Calu3 (cell line): ENCODE measurements at regions not wholly inside any gene's neighbourhood (a gene's known extent, or its start where the extent isn't known, plus 50 kb on each side); places are given as distances from the start of the nearest gene placed in this dataset.
A peak's percentile ranks its signal among the peaks of the same experiment; 100 is the strongest.

ENCODE experiments used
- BruUV-seq: library from RNA; stranded (reverse); fragments of 400-500 nt; replicated peaks from 2 replicates; lab custom pipeline; 2021; lab: Mats Ljungman, UMichigan
- CTCF ChIA-PET: fragments of 300-600 bp; sonication (Branson Sonifier 250); formaldehyde crosslinking; loops from one replicate; lab custom pipeline; 2022; ENCODE audit warnings: antibody characterized with exemption; lab: Charles Lee
- DNase-seq: peaks from one replicate; pipeline ENCODE4 v3.0.0; 2022
- H3K27ac Mint-ChIP-seq: one replicate; pipeline ENCODE4 v1.8.0; 2022; ENCODE audit warnings: mixed read lengths; ENCODE audit not compliant: unreplicated experiment
- H3K27me3 Mint-ChIP-seq: one replicate; pipeline ENCODE4 v1.8.0; 2022; ENCODE audit warnings: mixed read lengths; ENCODE audit not compliant: unreplicated experiment
- H3K36me3 Mint-ChIP-seq: one replicate; pipeline ENCODE4 v1.8.0; 2022; ENCODE audit warnings: mild to moderate bottlenecking, moderate library complexity, mixed read lengths; ENCODE audit not compliant: insufficient read depth, unreplicated experiment
- H3K4me1 Mint-ChIP-seq: one replicate; pipeline ENCODE4 v1.8.0; 2022; ENCODE audit warnings: mild to moderate bottlenecking, low read depth, mixed read lengths; ENCODE audit not compliant: unreplicated experiment
- H3K4me3 Mint-ChIP-seq: one replicate; pipeline ENCODE4 v1.8.0; 2022; ENCODE audit warnings: mild to moderate bottlenecking, low read depth, moderate library complexity, mixed read lengths; ENCODE audit not compliant: unreplicated experiment
- H3K9me3 Mint-ChIP-seq: one replicate; pipeline ENCODE4 v1.8.0; 2022; ENCODE audit warnings: low read depth, mixed read lengths; ENCODE audit not compliant: unreplicated experiment
- intact Hi-C: fragments of 100-400 bp; cut with micrococcal nuclease; formaldehyde crosslinking; loops from one replicate; pipeline ENCODE4 v1.10.0; 2022; ENCODE audit not compliant: unreplicated experiment
- TF ChIP-seq, protein P1 (sequence below): fragments of 200-600 bp; IDR thresholded peaks from one replicate; pipeline ENCODE4 v1.8.0; 2022; ENCODE audit warnings: antibody characterized with exemption; ENCODE audit not compliant: unreplicated experiment

DNA sequence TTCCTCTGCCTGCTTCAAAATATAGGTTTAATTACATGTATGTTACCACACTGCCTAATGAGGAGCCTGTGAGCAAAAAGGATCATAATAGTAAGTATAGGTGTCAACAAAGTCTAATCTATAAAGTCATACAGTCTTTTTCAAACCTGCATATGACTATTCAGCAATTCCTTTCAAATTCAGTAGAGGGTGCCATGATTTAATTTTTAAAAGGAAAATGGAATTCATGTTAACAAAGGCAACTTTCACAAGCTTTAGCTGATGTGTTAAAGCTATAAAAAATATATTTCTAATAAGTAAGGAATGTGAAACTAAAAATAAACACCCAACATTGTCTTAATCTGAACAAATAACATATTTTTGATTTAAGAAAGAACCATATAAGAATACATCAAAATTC lies 52.1 kb downstream of the MPP7 start:
- no peaks in the 10 kb centered on the region for H3K36me3 Mint-ChIP-seq
- BruUV-seq, result no TSS peak
- H3K27me3 Mint-ChIP-seq, result no peaks in the 10 kb centered on the region
- no peak overlapping the region for H3K4me3 Mint-ChIP-seq
- DNase-seq, result no peak
- CTCF ChIA-PET, result interaction anchor here (0.5 to 1.5 kb wide), 10 partner anchors 7 to 973 kb away, joined by 3 to 17 read pairs (median 5); partner anchors contain the start of gene MPP7
- TF ChIP-seq, protein P1, sequence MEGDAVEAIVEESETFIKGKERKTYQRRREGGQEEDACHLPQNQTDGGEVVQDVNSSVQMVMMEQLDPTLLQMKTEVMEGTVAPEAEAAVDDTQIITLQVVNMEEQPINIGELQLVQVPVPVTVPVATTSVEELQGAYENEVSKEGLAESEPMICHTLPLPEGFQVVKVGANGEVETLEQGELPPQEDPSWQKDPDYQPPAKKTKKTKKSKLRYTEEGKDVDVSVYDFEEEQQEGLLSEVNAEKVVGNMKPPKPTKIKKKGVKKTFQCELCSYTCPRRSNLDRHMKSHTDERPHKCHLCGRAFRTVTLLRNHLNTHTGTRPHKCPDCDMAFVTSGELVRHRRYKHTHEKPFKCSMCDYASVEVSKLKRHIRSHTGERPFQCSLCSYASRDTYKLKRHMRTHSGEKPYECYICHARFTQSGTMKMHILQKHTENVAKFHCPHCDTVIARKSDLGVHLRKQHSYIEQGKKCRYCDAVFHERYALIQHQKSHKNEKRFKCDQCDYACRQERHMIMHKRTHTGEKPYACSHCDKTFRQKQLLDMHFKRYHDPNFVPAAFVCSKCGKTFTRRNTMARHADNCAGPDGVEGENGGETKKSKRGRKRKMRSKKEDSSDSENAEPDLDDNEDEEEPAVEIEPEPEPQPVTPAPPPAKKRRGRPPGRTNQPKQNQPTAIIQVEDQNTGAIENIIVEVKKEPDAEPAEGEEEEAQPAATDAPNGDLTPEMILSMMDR, result peak; percentile 24
- no peaks in the 10 kb centered on the region for H3K9me3 Mint-ChIP-seq
- intact Hi-C loops, result loop anchor here (1.0 to 2.0 kb wide), 2 partner anchors 52 to 132 kb away; partner anchors contain the start of gene MPP7
- no peaks in the 10 kb centered on the region for H3K4me1 Mint-ChIP-seq
- H3K27ac Mint-ChIP-seq, result no peak overlapping the region

DNA sequence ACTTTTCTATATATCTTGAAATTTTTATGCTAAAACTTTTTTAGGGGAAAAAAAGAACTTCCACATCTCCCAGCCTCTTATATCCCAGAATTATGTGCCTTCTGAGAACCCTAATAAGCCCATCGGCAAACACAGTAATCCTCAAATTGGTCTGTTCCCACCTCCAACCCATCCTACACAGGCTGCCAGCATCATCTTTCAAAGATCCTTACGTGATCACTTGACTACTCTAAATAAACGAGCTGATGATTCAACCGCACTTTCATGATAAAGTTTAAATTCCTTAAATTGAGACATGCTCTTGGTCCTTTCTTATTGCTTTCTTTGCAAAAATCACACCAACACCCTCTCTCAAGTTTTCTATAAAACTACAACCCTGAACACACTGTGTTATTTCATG lies 52.5 kb downstream of the MPP7 start:
- intact Hi-C loops, result loop anchor here (1.0 to 2.0 kb wide), 2 partner anchors 52 to 132 kb away; partner anchors contain the start of gene MPP7

DNA sequence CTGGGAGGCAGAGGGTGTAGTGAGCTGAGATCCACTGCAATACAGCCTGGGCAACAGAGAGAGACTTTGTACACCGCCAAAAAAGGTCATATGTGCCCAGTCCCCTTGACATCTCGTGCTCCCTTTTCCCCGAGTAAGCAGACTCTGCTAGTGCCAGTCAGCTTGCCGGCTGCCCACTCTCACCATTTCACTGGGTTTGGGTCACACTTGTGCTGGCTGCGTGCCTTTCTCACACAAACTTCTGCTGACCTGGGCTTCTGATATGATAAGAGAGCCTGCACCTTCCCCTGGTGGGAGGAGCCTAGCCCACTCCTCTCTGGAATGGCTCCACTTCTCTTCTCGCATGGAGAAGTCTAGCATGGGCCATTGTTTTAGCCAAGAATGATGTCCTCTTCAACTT lies 53.4 kb downstream of the MPP7 start:
- H3K27me3 Mint-ChIP-seq, result no peaks in the 10 kb centered on the region
- TF ChIP-seq, protein P1, result no peak
- DNase-seq, result no peak
- H3K9me3 Mint-ChIP-seq, result no peaks in the 10 kb centered on the region
- no TSS peak for BruUV-seq
- H3K36me3 Mint-ChIP-seq, result no peaks in the 10 kb centered on the region
- intact Hi-C loops, result no loop called here
- no peak overlapping the region for H3K4me3 Mint-ChIP-seq
- no peaks in the 10 kb centered on the region for H3K4me1 Mint-ChIP-seq
- CTCF ChIA-PET, result interaction anchor here (0.8 kb wide), 1 partner anchor 540 kb away, joined by 4 read pairs; no protein-coding TSS in a partner anchor
- no peak overlapping the region for H3K27ac Mint-ChIP-seq

More for the DNA sequence above, 52.5 kb downstream of the MPP7 start:
- Mint-ChIP-seq H3K27ac (no peak overlapping the region), H3K27me3 (no peaks in the 10 kb centered on the region), H3K9me3 (no peaks in the 10 kb centered on the region), H3K4me3 (no peak overlapping the region), H3K4me1 (no peaks in the 10 kb centered on the region), H3K36me3 (no peaks in the 10 kb centered on the region)
- TF ChIP-seq, protein P1, result no peak
- no TSS peak for BruUV-seq
- DNase-seq, result no peak
- CTCF ChIA-PET, result interaction anchor here (0.6 to 1.5 kb wide), 6 partner anchors 9 to 972 kb away, joined by 5 to 17 read pairs (median 6); partner anchors contain the start of gene MPP7

DNA sequence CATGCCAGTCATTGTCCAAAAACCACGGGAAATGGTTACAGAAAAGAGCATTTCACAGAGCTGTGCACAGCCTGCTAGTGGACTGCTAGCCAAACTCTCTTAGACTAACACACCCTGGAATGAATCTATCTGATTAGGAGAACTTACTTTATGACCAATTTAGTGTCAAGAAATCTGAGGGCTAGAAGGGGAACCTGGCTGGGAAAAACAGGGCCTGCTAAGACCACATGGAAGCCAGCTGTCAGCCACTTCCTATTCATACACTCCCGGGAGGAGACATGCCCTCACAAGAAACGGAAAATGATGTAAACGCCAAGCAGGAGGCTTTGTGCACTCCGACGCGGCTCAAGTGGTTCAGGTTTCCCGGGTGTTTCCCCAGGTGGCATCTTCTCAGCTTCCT lies 54.8 kb downstream of the MPP7 start:
- Mint-ChIP-seq H3K4me1 (no peaks in the 10 kb centered on the region), H3K4me3 (no peak overlapping the region), H3K27ac (no peak overlapping the region), H3K27me3 (no peaks in the 10 kb centered on the region), H3K9me3 (no peaks in the 10 kb centered on the region), H3K36me3 (no peaks in the 10 kb centered on the region)
- TF ChIP-seq, protein P1, result no peak
- BruUV-seq, result no TSS peak
- intact Hi-C loops, result no loop called here
- DNase-seq, result no peak
- CTCF ChIA-PET, result no interaction called here
